ENCODE measurements at regions not wholly inside any gene's neighbourhood (a gene's known extent, or its start where the extent isn't known, plus 50 kb on each side); places are given as distances from the start of the nearest gene placed in this dataset.

- ChIA-PET POLR2A (no interaction called here), CTCF (no interaction called here)
- no peak for ATAC-seq (ENCODE audit: low read depth)
- peaks cover 9% of the 10 kb centered on the region for H3K27me3 Mint-ChIP-seq
- no peaks in the 10 kb centered on the region for H3K9me3 Mint-ChIP-seq
- no peaks in the 10 kb centered on the region for H3K4me1 Mint-ChIP-seq
- no peak for TF ChIP-seq CTCF (IDR thresholded peaks at IDR 0.05)
- no peaks in the 10 kb centered on the region for H3K36me3 Mint-ChIP-seq (ENCODE audit: low read depth)
- no peak for DNase-seq
- intact Hi-C loops (cut with micrococcal nuclease) = no loop called here
- H3K4me3 Mint-ChIP-seq = no peak overlapping the region
- no peak overlapping the region for H3K27ac Mint-ChIP-seq
These were observed 126.6 kb upstream of the SDK2 start for GRCh38 chr17:73770849-73771229.

GRCh38 chr17:73772107-73772705 is 128.0 kb upstream of the SDK2 start:
- ATAC-seq (ENCODE audit: low read depth) (no peak), DNase-seq (no peak)
- Mint-ChIP-seq H3K4me3 (no peak overlapping the region), H3K27me3 (peaks cover 10% of the 10 kb centered on the region), H3K4me1 (no peaks in the 10 kb centered on the region), H3K9me3 (no peaks in the 10 kb centered on the region), H3K36me3 (ENCODE audit: low read depth) (no peaks in the 10 kb centered on the region), H3K27ac (no peak overlapping the region)
- intact Hi-C loops (cut with micrococcal nuclease) = no loop called here
- no peak for TF ChIP-seq CTCF (IDR thresholded peaks at IDR 0.05)
- ChIA-PET POLR2A (no interaction called here), CTCF (no interaction called here)

GRCh38 chr17:73773702-73774101 is 129.5 kb upstream of the SDK2 start:
- Mint-ChIP-seq H3K4me3 (no peak overlapping the region), H3K36me3 (ENCODE audit: low read depth) (no peaks in the 10 kb centered on the region), H3K27ac (no peak overlapping the region), H3K27me3 (peaks cover 11% of the 10 kb centered on the region), H3K9me3 (no peaks in the 10 kb centered on the region), H3K4me1 (no peaks in the 10 kb centered on the region)
- ATAC-seq (ENCODE audit: low read depth) (no peak), DNase-seq (no peak)
- POLR2A ChIA-PET = no interaction called here
- CTCF ChIA-PET = no interaction called here
- TF ChIP-seq CTCF (IDR thresholded peaks at IDR 0.05) = no peak
- intact Hi-C loops (cut with micrococcal nuclease) = no loop called here

- POLR2A ChIA-PET = no interaction called here
- no peaks in the 10 kb centered on the region for H3K36me3 Mint-ChIP-seq (ENCODE audit: low read depth)
- H3K9me3 Mint-ChIP-seq = peaks cover 2% of the 10 kb centered on the region
- ATAC-seq (ENCODE audit: low read depth) (no peak), DNase-seq (no peak)
- intact Hi-C loops (cut with micrococcal nuclease) = no loop called here
- no peak overlapping the region for H3K4me3 Mint-ChIP-seq
- CTCF ChIA-PET = no interaction called here
- peaks cover 10% of the 10 kb centered on the region for H3K27me3 Mint-ChIP-seq
- no peaks in the 10 kb centered on the region for H3K4me1 Mint-ChIP-seq
- TF ChIP-seq CTCF (IDR thresholded peaks at IDR 0.05) = no peak
- H3K27ac Mint-ChIP-seq = no peak overlapping the region
These were observed 130.6 kb upstream of the SDK2 start for GRCh38 chr17:73774852-73775251.

GRCh38 chr17:73776351-73777130 is 132.3 kb upstream of the SDK2 start:
- ChIA-PET CTCF (no interaction called here), POLR2A (no interaction called here)
- Mint-ChIP-seq H3K9me3 (peaks cover 2% of the 10 kb centered on the region), H3K4me1 (no peaks in the 10 kb centered on the region), H3K4me3 (no peak overlapping the region), H3K27me3 (peaks cover 4% of the 10 kb centered on the region), H3K27ac (no peak overlapping the region), H3K36me3 (ENCODE audit: low read depth) (no peaks in the 10 kb centered on the region)
- no peak for DNase-seq
- no peak for TF ChIP-seq CTCF (IDR thresholded peaks at IDR 0.05)
- no peak for ATAC-seq (ENCODE audit: low read depth)
- intact Hi-C loops (cut with micrococcal nuclease) = no loop called here
